Renal cortical epithelial cell (primary cell): ENCODE measurements at regions not wholly inside any gene's neighbourhood (a gene's known extent, or its start where the extent isn't known, plus 50 kb on each side); places are given as distances from the start of the nearest gene placed in this dataset.
A peak's percentile ranks its signal among the peaks of the same experiment; 100 is the strongest.
"Not testable (repeated sequence)": the region's sequence is repeated elsewhere in the genome, so short reads cannot be mapped to it uniquely, and the experiment has no call there.

Source experiments
- DNase-seq: peaks from one replicate; pipeline ENCODE4 v3.0.0-alpha.2; 2011; ENCODE audit warnings: low read depth

GRCh38 chr12:87259391-87259790 is 769.8 kb downstream of the C12orf50 start:
- no peak for DNase-seq

- DNase-seq = no peak
These were observed 774.7 kb downstream of the C12orf50 start for GRCh38 chr12:87254381-87255030.

- DNase-seq = peak; percentile 32
These were observed 776.0 kb downstream of the C12orf50 start for GRCh38 chr12:87253157-87253556.

GRCh38 chr12:87246726-87247125 is 782.5 kb downstream of the C12orf50 start:
- DNase-seq = no peak

GRCh38 chr12:87238466-87238865 is 790.7 kb downstream of the C12orf50 start:
- no peak for DNase-seq

DNA sequence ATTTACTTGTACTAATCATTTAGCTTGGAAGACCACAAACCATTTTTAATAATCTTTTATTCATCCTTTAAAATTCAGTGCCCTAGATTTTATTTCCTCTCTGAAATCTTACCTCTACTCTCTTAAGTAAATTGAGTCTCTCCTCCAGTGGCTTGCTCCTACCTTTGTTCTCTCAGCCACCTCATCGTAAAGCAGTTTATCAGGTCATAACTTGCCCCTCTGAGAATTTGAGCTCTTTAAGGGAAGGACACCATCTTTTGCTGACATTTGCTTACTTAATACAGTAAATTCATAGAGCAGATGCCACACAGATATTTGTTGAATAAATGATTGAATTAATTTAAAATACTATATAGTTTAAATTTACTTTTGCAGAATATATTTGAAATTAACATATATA is 794.3 kb downstream of the C12orf50 start:
- no peak for DNase-seq

- no peak for DNase-seq
These were observed 795.5 kb downstream of the C12orf50 start for GRCh38 chr12:87233671-87234070.

- no peak for DNase-seq
These were observed 797.4 kb downstream of the C12orf50 start for GRCh38 chr12:87231818-87232217.

- DNase-seq = no peak
These were observed 798.8 kb downstream of the C12orf50 start for GRCh38 chr12:87230441-87230840.

DNA sequence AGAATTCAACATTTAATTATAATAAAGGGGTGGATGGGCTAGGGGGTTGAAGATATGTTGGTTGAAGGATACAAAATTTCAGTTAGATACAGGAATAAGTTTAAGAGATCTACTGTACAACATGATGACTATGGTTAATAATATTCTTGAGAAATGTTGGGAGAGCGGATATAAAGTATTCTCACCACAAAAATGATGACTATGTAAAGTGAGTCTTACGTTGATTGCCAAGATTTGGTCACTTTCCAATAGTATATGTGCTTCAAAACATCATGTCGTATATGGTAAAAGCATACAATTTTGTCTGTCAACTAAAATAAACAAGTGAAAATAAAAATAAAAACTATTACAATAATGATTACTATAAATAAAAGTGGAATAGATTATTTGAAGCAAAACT is 802.0 kb downstream of the C12orf50 start:
- no peak for DNase-seq

DNA sequence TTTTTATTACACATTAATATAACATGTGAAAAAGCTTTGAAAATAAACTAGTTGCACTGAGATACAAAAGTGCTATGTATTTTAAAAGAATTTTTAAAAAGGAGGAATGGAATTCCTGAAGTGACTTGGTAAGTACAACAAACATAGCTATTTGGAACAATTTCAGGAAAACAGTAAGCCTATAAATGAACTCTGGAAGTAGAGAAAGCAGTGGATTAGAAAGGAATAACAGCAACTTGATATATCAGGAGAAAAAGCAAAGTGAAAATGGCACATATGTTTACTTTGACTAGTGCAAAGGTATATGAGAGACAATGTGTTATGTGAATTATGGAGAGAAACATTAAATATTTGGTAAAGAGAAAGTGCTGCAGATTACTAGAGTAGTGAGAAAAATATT is 811.7 kb downstream of the C12orf50 start:
- peak; percentile 3 for DNase-seq

DNA sequence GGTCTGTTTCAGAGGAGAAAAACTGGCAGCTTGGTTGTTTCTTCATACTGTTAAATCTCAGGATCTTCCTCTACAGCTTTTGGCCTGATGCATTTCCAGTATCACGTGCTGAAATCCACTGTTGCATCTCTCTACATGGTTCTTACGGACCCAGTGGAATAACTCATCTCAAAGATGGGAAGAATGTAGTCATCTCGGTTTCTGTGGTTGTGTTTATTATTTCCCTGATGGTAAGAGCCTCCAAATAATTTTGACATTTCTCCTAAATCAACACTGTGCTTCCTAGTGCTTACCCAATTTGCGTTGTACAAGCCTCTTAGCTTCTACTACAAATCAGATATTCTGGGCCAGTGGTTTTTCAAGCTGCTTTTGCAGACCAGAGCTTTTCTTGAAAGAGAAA is 812.8 kb downstream of the C12orf50 start:
- DNase-seq = no peak

DNA sequence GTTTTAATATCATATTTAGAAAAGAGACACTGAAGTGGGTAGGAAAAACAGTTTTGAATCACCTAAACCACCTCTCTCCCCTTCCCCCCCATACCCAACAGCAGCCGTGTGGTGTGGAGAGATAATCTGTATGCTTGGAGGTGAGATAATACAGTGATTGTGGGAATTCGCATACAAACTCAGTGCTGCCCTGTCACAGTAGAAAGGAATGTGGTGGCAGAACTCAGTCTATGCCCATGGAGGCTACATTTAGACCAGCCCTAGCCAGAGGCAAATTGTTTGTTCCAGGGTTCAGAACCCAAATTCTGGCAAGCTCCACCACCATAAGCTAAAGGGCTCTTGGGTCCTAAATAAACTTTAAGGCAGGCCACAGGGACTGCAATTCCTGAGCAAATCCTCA is 827.0 kb downstream of the C12orf50 start:
- DNase-seq = no peak

DNA sequence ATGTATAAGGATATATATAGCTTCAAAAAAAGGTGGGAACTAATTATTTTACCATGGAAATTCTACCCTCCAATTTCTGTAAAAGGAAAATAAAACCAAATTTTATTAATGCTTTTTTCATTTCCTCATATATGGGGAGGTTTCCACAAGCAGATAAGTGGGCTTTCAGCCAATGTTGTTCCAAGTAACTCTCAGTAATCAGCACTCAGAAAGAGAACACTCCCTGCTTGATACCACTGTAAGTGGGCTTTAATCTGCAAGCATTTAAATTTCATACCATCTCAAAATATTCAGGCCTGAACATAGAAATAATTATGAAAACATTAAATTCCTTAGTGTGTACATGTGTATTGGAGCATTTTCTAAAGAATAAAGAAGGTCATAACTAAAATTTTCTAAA is 827.6 kb downstream of the C12orf50 start:
- DNase-seq = no peak

- DNase-seq = no peak
These were observed 828.8 kb downstream of the C12orf50 start for GRCh38 chr12:87200289-87200979.

- DNase-seq = no peak
These were observed 831.0 kb downstream of the C12orf50 start for GRCh38 chr12:87198181-87198580.

- no peak for DNase-seq
These were observed 832.9 kb downstream of the C12orf50 start for GRCh38 chr12:87196321-87196720.

DNA sequence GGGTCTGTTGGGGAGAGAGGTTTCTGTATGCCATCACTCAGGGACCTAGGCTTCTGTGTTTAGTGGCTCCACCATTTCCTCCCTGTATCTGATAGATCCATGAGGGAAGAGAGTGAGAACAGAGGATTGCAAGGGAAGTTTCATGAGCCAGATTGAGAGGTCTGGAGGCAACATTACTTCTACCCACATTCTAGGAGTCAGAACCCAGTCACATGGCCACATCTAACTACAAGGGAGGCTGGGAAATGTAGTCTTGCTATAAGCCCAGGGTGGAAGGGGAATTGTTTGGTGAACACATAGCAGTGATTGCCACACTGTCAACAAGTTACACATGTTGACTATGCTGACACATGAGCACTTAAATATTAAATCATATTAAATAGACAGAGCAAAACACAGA is 834.8 kb downstream of the C12orf50 start:
- DNase-seq = not testable (repeated sequence)

GRCh38 chr12:87185367-87185766 is 843.8 kb downstream of the C12orf50 start:
- DNase-seq = no peak

DNA sequence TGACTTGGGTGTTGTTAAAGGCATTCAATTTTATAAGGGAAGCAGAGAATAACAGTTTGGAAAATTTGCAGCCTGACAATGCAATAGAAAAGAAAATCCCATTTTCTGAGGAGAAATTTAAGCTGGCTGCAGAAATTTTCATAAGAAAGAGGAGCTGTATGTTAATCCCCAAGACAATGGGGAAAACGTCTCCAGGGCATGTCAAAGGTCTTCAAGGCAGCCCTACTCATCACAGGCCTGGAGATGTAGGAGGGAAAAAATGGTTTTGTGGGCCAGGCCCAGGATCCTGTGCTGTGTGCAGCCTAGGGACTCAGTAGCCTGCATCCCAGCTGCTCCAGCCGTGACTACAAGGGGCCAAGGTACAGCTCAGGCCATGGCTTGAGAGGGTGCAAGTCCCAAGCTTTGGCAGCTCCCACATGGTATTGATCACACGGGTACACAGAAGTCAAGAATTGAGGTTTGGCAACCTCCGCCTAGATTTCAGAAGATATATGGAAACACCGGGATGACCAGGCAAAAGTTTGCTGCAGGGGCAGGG is 846.4 kb downstream of the C12orf50 start:
- no peak for DNase-seq

- DNase-seq = no peak
These were observed 857.8 kb downstream of the C12orf50 start for GRCh38 chr12:87171356-87171755.

DNA sequence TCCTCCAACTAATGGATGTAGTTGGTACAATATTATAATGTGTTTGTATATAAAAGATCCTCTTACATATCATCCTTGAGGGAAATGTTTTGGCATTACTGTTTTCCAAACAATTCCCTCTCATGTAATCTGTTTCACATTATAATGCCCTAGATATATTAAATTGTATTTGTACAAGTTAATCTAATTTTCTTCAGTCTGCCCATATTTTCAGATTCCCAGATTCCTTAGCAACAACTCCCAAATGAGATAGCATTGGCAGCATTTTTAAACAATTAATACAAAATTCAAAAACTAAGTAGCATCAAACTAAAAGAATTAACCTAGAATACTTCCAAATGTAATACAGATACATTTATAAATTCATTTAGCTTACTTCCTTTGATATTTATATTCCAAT is 860.2 kb downstream of the C12orf50 start:
- no peak for DNase-seq

GRCh38 chr12:87165733-87166375 is 863.3 kb downstream of the C12orf50 start:
- DNase-seq = no peak
